GM18909 (cell line): ENCODE measurements at regions not wholly inside any gene's neighbourhood (a gene's known extent, or its start where the extent isn't known, plus 50 kb on each side); places are given as distances from the start of the nearest gene placed in this dataset.

Experiments used
- ATAC-seq: cut with Tn5 transposase; IDR thresholded peaks from one replicate; pipeline ENCODE4 v1.9.1; 2021; ENCODE audit warnings: mild to moderate bottlenecking; ENCODE audit not compliant: unreplicated experiment, poor library complexity

DNA sequence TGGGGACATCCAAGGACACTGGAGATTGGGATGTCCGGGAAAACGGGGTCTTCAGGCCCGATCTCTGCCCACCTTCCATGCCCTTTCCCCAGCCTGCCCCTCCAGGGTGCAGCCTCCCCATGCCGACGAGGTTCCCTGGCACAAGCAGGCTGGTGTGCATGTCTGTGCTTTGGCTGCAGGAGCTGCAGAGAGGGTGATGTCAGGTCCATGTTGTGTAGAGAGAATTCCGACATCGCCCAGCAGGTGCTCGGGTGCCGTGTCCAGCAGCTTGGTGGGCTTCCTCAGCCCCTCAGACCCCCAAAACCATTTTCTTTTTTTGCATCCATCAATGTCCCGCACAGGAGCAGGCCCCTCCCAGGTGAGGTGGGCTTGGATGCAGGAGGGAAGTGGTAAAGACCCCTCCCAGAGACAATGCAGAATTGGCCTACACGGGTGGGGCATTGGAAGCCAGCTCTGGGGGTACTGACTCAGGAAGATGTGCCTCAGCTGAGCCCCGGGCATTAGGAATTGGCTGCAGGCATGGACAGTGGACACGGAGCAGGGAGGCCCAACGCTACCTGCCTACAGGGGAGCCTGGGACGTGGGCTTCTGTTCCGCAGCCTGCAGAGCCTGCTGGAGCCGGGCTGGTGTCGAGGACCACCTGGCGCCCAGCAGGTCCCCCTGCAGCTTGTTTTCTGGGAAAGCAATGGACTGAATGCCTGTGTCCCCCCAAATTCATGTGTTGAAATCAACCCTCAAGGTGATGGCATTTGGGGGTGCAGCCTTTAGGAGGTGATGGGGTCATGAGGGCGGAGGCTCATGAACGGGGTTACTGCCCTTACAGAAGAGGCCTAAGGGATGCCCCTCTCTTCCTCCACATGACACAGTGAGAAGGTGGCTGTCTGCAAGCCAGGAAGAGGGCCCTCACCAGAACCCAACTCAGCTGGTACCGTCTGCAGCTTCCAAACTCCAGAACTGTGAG lies 97.5 kb downstream of the METRNL start:
- no peak for ATAC-seq

DNA sequence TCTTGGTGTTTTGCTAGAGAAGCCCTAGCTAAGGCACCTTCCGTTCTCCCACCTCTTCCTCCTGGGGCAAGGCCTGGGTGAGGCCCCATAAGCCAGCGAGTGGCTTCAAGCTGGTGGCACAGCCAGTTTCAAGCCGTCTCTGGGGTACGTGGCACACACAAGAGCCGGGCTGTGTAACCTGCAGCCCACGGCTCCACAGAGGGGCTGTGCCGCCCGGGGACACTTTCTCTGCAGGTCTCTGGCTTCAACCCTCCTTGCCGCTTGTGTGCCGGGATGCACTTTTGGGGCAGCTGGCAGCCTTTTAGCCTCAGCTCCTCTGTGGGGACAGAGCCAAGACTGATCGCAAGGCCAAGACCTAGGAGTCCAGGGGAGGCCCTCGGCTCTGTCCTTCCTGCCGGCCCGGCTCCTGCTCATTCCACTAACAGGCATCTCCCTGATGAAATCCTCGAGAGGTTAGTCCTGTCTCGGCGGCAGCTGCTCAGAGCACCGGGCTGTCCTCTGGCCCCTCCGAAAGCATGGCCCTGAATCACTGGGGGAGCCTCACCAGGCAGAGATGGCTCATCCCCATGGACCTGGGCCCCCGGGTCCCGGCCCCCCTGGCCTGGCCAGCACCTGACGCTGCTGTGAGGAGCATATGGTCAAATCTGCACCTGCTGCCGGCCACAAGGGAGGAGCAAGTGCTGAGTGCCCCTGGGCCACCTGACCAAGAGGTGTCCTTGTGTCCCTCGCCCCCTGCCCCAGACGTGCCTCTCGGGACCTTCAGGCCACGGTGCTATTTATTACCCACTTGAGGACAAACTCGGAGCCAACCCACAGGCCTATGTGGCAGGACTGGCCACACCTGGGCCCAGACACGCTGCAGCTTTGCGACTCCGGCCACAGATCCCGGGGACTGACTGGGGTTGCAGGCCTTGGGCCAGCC lies 98.5 kb downstream of the METRNL start:
- no peak for ATAC-seq

GRCh38 chr17:83178533-83179304 lies 99.3 kb downstream of the METRNL start:
- no peak for ATAC-seq

GRCh38 chr17:83179374-83179773 lies 100.0 kb downstream of the METRNL start:
- ATAC-seq, result no peak

DNA sequence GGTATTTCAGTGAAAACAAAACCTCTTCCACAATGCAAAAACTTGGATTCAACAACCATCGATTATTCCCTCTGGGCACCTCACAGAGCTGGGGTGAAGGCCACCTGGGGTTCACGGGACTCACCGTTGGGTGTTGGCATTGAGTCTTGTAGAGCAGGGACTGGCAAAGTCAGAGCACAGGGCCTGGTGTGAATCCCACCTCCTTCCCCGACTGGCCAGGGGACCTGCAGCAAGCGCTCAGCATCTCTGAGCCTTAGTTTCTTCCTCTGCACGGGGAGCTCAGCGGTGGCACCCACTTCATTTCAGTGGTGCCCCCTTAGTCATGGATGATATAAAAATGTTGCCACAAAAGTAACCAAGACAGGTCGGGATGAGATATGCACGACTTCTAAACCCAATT lies 100.4 kb downstream of the METRNL start:
- ATAC-seq, result no peak

DNA sequence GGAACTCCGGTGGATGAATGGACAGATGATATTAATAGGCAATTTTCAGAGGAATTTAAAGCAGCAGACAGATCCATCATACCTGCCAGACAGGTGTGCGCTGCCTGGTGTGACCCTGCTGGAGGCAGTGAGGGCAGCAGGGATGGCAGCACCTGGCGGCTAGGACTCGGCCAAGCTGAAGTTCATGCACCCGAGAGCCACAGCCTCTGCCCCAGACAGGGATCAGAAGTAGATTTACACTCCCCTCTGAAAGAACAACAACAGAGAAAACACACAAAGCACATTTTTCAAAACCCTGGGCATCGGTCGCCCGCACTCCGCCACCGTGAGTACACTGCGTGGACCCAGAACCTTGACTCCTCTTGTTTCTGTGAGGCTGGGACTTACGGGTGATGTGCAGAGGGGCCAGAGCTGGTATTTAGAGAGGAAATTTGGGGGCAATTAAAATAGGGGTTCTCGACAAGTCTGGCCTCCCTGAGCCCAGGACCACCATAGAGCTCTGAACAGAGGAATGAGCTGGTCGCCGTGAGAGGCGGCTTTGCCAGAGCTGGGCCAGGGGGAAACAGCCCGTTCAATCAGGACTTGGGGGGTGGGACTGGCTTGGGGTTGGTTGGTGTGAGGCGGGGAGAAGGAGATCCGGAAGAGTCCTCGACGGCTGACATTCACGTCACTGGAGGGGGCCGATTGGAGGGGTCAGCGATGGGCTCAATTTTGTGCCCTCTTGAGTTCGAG lies 101.0 kb downstream of the METRNL start:
- no peak for ATAC-seq

DNA sequence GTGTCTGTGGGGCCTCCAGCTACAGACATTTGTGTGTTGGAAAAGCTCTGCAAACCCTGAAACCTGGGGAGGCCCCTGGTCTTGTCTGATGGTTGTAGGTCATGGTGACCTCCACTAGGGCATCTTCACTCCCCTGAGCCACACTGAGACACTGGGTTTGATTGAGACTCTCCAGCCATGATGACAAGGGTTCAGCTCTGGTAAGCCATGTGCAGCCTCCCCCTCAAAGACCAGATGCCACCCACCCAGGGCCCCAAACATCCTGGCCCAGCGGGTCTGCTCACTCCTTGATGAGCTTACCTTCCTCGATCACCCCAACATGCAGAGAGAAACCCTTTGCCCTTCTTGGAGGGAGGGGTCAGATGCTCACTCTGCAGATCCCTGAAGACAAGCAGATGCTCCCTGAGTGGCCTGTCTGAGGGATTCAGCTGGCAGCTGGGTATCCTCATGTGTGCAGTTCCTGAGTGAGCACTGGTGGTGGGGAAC lies 101.6 kb downstream of the METRNL start:
- ATAC-seq, result no peak

DNA sequence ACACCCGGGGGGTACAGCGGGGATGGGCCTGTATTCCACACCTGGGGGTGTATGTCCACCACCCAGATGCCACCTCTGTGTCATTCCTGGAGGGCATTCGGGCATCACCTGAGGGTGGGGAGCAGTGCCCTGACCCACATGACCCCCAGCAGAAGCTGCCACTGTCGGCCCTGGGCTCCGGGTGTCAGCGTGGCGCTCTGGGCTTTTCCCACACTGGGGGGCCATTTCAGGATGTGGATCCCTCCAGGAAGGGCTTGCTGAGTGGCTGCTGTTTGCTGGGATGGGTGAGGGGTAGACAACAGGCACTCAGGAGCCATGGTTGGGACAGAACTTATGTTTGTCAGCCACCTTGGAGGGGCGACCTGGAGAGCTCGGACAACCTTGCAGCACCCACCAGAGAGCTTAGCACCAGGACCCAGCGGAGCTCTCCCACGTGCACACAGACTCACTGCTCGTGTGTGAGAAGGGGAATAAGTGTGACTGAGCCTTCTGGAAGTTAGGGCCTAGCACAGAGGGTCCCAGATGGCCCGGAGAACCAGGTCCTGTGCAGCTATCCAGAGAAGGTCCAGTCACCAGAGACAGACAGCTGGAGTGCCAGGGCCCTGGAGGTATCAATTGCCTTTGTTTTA lies 102.7 kb downstream of the METRNL start:
- ATAC-seq, result no peak

DNA sequence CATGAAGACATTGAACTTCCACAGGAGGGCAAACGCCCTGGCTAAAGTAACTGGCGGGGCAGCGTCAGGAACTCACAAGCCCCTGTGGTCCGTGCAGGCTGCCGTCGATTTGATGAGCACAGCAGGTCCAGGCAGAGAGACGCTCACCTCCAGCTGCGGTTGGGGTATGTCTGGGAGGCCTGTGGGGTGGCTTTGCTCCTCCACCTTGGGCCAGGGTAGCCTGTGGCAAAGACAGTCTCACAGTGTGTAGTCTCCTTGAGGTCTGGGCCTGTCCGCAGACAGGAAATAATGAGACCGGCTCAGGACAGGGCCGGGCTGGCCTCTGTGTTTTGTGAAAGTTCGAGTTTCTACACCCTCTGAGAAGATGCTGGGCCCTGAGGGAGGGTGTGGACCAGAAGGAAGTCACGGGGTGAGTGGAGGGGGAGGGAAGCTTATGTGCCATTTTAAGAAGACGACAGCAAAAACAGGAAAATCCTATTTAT lies 103.3 kb downstream of the METRNL start:
- ATAC-seq, result no peak

DNA sequence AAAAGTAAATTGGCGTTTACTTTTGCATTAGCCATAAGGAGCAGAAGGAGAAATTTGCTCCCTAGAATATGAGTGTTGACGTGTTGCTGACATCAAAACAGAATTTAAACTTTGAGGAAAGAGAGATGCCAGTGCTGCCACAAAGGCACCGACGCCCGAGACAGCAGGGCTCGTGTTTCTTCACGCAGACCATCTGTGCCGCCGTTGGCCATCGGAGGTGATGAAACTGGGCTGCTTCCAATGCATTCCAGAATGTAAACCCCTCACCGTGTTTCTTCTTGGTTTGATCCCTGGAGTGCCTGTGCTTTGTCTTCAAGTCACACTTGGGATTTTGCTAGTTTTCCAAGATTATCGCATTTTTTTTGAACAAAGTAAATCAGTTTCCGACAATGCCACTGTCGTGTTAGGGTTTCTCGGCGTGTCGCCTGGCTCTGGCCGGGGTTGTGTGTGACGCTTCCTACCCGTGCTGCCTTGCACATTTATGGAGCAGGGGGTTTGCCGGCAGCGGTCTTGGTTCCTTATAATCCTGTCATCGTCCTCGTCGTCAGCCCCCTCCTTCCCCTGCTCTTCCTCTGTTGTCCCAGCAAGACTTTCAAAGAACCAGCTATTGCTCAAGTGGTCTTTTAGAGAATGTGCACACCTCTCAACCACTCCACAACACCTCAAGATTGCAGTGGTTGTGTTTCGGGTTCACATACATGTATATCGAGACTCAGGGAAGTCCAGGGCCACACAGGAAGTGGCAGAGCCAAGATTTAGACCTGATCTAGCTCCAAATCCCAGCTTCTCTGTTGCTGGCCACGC lies 103.9 kb downstream of the METRNL start:
- no peak for ATAC-seq

GRCh38 chr17:83183951-83184506 lies 104.6 kb downstream of the METRNL start:
- ATAC-seq, result no peak

DNA sequence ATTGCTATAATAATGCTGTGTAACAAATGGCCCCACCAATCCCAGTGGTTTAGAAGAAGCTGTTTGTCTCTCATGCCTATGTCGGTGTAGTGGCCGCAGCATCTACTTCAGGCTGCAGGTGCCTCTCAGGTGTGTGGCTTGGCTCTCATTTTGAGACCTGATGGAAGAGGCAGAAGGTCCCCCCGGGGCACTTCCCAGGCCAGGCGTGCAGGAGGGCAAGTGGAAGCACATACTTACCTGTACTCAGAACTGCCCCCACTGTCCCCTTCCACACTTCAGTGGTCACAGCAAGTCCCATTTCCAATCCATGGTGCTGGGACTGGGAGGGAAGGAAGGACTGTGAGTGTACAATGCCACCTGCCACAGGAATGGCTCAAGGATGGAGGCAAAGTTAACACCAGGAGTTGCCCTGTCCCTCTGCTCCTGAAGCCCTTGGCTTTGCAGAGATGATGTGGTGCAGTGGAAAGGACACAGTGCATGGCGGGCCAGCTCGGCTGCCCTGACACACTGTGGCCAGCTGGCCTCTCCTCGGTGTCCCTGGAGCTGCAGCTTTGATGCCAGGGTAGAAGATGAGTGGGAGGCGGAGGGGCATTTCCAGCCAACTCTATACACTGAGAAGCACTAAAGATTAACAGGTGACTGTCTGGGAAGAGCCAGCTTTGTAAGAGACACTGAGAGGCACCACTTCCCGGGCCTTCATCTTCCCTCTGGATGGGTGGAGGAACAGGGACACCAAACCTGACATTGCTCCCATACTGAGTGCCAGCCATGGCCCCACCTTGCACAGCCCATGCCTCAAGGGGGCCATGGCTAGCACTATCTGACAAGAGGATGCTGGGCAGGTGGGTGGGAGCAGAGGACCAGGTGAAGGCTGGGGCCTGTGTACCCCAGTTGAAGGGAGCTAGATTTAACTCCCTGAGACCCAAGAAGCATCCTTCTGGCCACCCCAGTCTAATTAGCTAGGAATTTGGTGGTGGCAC lies 105.9 kb downstream of the METRNL start:
- ATAC-seq, result no peak

- ATAC-seq, result no peak
Observed at GRCh38 chr17:83186226-83186625, 106.8 kb downstream of the METRNL start.

GRCh38 chr17:83186751-83187421 lies 107.5 kb downstream of the METRNL start:
- no peak for ATAC-seq

- no peak for ATAC-seq
Observed at GRCh38 chr17:83187782-83188311, 108.4 kb downstream of the METRNL start.
